ENCODE measurements at regions not wholly inside any gene's neighbourhood (a gene's known extent, or its start where the extent isn't known, plus 50 kb on each side); places are given as distances from the start of the nearest gene placed in this dataset.

DNA sequence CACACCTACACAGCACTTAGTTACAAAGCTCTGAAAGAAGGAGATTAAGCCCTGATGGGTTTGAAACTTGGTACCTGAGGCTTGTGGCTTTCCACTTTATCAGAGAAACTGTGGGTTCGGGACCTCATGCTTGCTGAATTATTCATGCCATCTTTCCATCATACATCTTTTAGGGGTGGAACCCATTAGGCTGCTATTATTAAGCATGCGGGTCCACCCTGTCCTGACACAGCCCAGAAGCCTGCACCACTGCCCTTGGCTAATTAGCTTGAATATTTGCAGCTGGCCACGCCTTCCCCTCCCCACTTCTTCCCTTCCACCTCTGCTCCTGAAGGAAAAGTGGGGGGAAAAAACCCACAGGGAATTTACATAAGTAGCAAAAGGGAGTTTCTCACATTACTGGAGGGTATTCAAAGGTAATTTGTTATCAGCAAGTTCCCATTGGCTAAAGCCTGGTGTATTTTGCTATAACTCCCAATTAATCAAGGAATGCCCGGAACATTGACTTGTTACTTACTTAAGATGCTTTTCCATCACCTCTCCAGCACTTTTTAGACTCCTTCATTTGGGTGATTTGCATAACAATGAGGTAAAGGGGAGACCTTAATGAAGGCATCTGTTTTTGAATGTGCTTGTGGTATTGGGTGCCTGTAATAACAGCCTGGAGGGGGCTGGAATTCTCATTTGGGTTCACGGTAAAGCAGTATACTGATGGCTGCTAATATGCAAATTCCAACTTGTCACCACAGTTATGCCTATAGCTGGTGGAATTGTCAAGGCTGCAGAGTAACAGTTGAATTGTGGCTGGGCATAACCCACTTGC lies 231.7 kb upstream of the GATB start:
- peak overlapping the region; percentile 5 for H3K4me2 ChIP-seq (ENCODE audit: insufficient read depth, insufficient read length, low read length)
- no peak overlapping the region for H2AK5ac ChIP-seq (ENCODE audit: insufficient read length, low read length)
- H2BK120ac ChIP-seq (ENCODE audit: low read depth, low read length, poor library complexity, severe bottlenecking): no peak overlapping the region
- H3K18ac ChIP-seq (ENCODE audit: insufficient read length, low read depth, low read length): no peak overlapping the region
- DNase-seq: no peak
- no peak overlapping the region for H2BK5ac ChIP-seq (ENCODE audit: insufficient read length, low read length)
- H3K36me3 Mint-ChIP-seq (ENCODE audit: insufficient read depth in 1 of 3, low read depth in 3 of 3): peaks cover 0 to 6% (median 3%) of the 10 kb centered on the region in 3 experiments; a peak in 2 of 7 replicates
- no peaks in the 10 kb centered on the region for H4K20me1 ChIP-seq (ENCODE audit: control insufficient read depth, insufficient read depth, insufficient read length)
- H4K5ac ChIP-seq (ENCODE audit: insufficient read length, low read depth, low read length): no peak overlapping the region
- no peak overlapping the region for H3K9ac ChIP-seq (ENCODE audit: extremely low read depth, insufficient read length, low read length)
- no peaks in the 10 kb centered on the region; the same call in 1 of the 2 replicates for H3K27me3 Mint-ChIP-seq (ENCODE audit: low read depth)
- H3K27ac ChIP-seq (ENCODE audit: insufficient read length, low read depth, low read length): no peak overlapping the region
- peak overlapping the region in 1 of 3 experiments; percentile 53; a peak in 3 of 7 replicates for H3K27ac Mint-ChIP-seq
- no peaks in the 10 kb centered on the region for H3K79me2 ChIP-seq (ENCODE audit: insufficient read depth, low read length)
- no peak overlapping the region for H4K8ac ChIP-seq (replicated peaks; ENCODE audit: insufficient read length, low read depth, low read length)
- H3K23me2 ChIP-seq (ENCODE audit: insufficient read length, low read depth, low read length, poor library complexity, severe bottlenecking): no peaks in the 10 kb centered on the region
- H2AFZ ChIP-seq (ENCODE audit: low read length): no peak overlapping the region
- peaks cover 7% of the 10 kb centered on the region in 2 experiments; a peak in 2 of 5 replicates for H3K9me3 Mint-ChIP-seq
- H3K9me3 ChIP-seq (ENCODE audit: control insufficient read depth, low read depth, low read length): no peaks in the 10 kb centered on the region
- H3K56ac ChIP-seq (ENCODE audit: insufficient read length, low read depth, low read length): no peak overlapping the region
- no CpG with 5 or more reads among the region's 5 CpGs for WGBS (ENCODE audit: extremely low coverage, insufficient read length, low lambda C conversion rate)
- H3K4me3 Mint-ChIP-seq: no peak overlapping the region; a peak in 1 of 5 replicates
- TF ChIP-seq, protein P1, sequence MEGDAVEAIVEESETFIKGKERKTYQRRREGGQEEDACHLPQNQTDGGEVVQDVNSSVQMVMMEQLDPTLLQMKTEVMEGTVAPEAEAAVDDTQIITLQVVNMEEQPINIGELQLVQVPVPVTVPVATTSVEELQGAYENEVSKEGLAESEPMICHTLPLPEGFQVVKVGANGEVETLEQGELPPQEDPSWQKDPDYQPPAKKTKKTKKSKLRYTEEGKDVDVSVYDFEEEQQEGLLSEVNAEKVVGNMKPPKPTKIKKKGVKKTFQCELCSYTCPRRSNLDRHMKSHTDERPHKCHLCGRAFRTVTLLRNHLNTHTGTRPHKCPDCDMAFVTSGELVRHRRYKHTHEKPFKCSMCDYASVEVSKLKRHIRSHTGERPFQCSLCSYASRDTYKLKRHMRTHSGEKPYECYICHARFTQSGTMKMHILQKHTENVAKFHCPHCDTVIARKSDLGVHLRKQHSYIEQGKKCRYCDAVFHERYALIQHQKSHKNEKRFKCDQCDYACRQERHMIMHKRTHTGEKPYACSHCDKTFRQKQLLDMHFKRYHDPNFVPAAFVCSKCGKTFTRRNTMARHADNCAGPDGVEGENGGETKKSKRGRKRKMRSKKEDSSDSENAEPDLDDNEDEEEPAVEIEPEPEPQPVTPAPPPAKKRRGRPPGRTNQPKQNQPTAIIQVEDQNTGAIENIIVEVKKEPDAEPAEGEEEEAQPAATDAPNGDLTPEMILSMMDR (conservative IDR thresholded peaks at IDR 0.05): no peak
- H3K27me3 ChIP-seq (ENCODE audit: insufficient read depth, low read length): no peaks in the 10 kb centered on the region
- no peak overlapping the region for H3K4ac ChIP-seq (ENCODE audit: low read depth, low read length)
- peaks cover 13% of the 10 kb centered on the region; the same call in 1 of the 2 replicates for H3K4me1 ChIP-seq (ENCODE audit: insufficient read depth, low read length)
- no peaks in the 10 kb centered on the region for H3K79me1 ChIP-seq (ENCODE audit: insufficient read depth, low read depth, low read length, poor library complexity, severe bottlenecking)
- no peak overlapping the region for H2BK20ac ChIP-seq (ENCODE audit: low read depth, low read length, poor library complexity, severe bottlenecking)
- no peak overlapping the region for H3K14ac ChIP-seq (ENCODE audit: insufficient read depth, low read length)
- H3T11ph ChIP-seq (ENCODE audit: low read length): no peak overlapping the region
- peaks cover 27 to 35% of the 10 kb centered on the region in 2 experiments for H3K4me1 Mint-ChIP-seq
- H2BK12ac ChIP-seq (ENCODE audit: insufficient read length, low read depth, low read length): no peak overlapping the region
- H2BK15ac ChIP-seq (ENCODE audit: low read depth, low read length): no peak overlapping the region
- H4K91ac ChIP-seq (ENCODE audit: insufficient read length, low read depth, low read length): no peak overlapping the region
- H3K23ac ChIP-seq (ENCODE audit: insufficient read length, low read depth, low read length): no peak overlapping the region
